Gastrocnemius medialis (tissue), 4 donors: ENCODE measurements at regions not wholly inside any gene's neighbourhood (a gene's known extent, or its start where the extent isn't known, plus 50 kb on each side); places are given as distances from the start of the nearest gene placed in this dataset.
"Not testable (repeated sequence)": the region's sequence is repeated elsewhere in the genome, so short reads cannot be mapped to it uniquely, and the experiment has no call there.

ENCODE experiments used
- ATAC-seq, 2 donors: fragments of 150-250 bp; one replicate each; pipeline ENCODE4 v1.9.1; 2016
- DNase-seq, 2 donors: peaks; one replicate each; pipeline ENCODE4 v3.0.0-alpha.2; 2019
- H3K27ac ChIP-seq, 4 donors: fragments of 200-600 bp; sonication (generic); 1 replicate in 1 of 4; 2 replicates in 3 of 4; pipeline ENCODE4 v1.5.1; 2016 to 2018; ENCODE audit warnings: mild to moderate bottlenecking in 2 of 4, moderate library complexity in 1 of 4
- H3K27me3 ChIP-seq, 3 donors: fragments of 200-600 bp; sonication (generic) in 2 of 3; 1 replicate in 1 of 3; 2 replicates in 2 of 3; pipeline versions ENCODE4 v1.5.1 to v1.6.0; 2016 to 2019; ENCODE audit warnings: mild to moderate bottlenecking in 1 of 3, moderate library complexity in 1 of 3
- H3K36me3 ChIP-seq, 2 donors: fragments of 200-600 bp; sonication (generic) in 1 of 2; one replicate each; pipeline ENCODE4 v1.5.1; 2017 to 2018
- H3K4me1 ChIP-seq, 2 donors: fragments of 200-600 bp; sonication (generic) in 1 of 2; one replicate each; pipeline ENCODE4 v1.5.1; 2016 to 2017; ENCODE audit warnings: mild to moderate bottlenecking in 2 of 2
- H3K4me3 ChIP-seq, 4 donors: fragments of 200-600 bp; sonication (generic) in 3 of 4; 1 replicate in 1 of 4; 2 replicates in 3 of 4; pipeline ENCODE4 v1.5.1; 2016 to 2019; ENCODE audit warnings: mild to moderate bottlenecking in 2 of 4
- H3K9me3 ChIP-seq, 3 donors: fragments of 200-600 bp; sonication (generic) in 2 of 3; 1 replicate in 1 of 3; 2 replicates in 2 of 3; pipeline ENCODE4 v1.5.1; 2016 to 2019
- POLR2A ChIP-seq, 2 donors: fragments of 450-650 bp; IDR thresholded peaks; one replicate each; pipeline ENCODE4 v1.6.1; 2017; ENCODE audit warnings: antibody characterized with exemption in 2 of 2, mild to moderate bottlenecking in 2 of 2, moderate library complexity in 2 of 2
- in situ Hi-C, 4 donors: fragments of 200-750 bp; cut with MboI; loops; one replicate each; pipeline versions ENCODE4 v1.15.0 to v1.8.0; 2017; ENCODE audit warnings: low sequenced_read_pairs in 4 of 4
- intact Hi-C: fragments of 100-400 bp; cut with DNase I; formaldehyde crosslinking; loops from one replicate; pipeline ENCODE4 v1.15.1; 2023; ENCODE audit warnings: low total_unique reads
- TF ChIP-seq, protein P1 (sequence below), 5 experiments: fragments of 450-650 bp in 3 of 5; fragments of 200-600 bp in 2 of 5; sonication (generic) in 2 of 5; IDR thresholded peaks in 4 of 5; conservative IDR thresholded peaks in 1 of 5; 1 replicate in 4 of 5; 2 replicates in 1 of 5; pipeline ENCODE4 v1.5.1; 2016 to 2019; ENCODE audit warnings: antibody characterized with exemption in 5 of 5, mild to moderate bottlenecking in 3 of 5, moderate library complexity in 3 of 5

DNA sequence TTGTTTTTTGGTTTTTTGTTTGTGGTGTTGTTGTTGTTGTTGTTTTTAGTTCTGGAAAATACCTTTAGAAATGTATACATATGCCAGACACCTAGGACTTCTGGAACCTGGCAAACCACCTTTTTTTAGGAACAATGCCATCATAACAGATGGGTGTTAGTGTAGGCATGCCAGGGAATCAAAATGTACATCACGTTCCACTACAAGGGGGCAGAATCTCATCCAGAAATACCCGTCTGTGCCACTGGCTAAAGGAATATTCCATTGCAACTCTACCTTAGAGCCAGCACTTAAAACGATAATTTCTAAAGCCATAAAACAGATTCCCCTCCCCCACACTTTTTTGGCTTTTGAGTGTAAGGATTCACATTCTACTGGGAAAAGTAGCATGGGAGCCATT, 239.8 kb downstream of the ETV1 start:
- in situ Hi-C loops: loop anchor here in 2 of 4 donors (10.0 to 25.0 kb wide), 2 partner anchors 462 to 465 kb away; no protein-coding TSS in a partner anchor

DNA sequence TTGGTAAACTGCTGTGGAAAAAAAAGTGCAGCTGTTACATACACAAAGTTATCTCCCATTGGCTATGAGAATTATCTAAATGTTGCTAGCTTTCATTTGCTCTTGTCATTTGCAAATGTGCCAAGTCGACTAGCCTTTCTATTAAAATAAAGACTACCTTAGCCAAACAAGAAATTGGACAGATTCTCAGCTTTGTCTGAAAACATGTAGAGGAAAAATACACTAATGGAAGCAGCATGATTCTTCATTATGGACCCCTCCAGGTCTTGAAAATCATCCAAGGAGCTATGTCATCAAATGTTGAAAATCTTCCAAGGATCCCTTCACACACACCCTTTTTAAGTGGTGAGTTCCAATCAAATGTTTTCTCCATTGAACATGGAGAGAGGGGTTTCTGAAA, 237.7 kb downstream of the ETV1 start:
- H3K36me3 ChIP-seq: no peaks in the 10 kb centered on the region
- no peak overlapping the region for H3K4me3 ChIP-seq
- ATAC-seq (no peak), DNase-seq (no peak)
- TF ChIP-seq, protein P1, sequence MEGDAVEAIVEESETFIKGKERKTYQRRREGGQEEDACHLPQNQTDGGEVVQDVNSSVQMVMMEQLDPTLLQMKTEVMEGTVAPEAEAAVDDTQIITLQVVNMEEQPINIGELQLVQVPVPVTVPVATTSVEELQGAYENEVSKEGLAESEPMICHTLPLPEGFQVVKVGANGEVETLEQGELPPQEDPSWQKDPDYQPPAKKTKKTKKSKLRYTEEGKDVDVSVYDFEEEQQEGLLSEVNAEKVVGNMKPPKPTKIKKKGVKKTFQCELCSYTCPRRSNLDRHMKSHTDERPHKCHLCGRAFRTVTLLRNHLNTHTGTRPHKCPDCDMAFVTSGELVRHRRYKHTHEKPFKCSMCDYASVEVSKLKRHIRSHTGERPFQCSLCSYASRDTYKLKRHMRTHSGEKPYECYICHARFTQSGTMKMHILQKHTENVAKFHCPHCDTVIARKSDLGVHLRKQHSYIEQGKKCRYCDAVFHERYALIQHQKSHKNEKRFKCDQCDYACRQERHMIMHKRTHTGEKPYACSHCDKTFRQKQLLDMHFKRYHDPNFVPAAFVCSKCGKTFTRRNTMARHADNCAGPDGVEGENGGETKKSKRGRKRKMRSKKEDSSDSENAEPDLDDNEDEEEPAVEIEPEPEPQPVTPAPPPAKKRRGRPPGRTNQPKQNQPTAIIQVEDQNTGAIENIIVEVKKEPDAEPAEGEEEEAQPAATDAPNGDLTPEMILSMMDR (IDR thresholded peaks at IDR 0.05 in 4 of 5, conservative IDR thresholded peaks at IDR 0.05 in 1 of 5): no peak
- TF ChIP-seq POLR2A (IDR thresholded peaks at IDR 0.05): no peak
- no peaks in the 10 kb centered on the region for H3K27me3 ChIP-seq
- in situ Hi-C loops: no loop called here
- intact Hi-C loops: no loop called here
- H3K27ac ChIP-seq: no peak overlapping the region
- H3K4me1 ChIP-seq: no peaks in the 10 kb centered on the region
- H3K9me3 ChIP-seq: no peaks in the 10 kb centered on the region

More for the DNA sequence above, 239.8 kb downstream of the ETV1 start:
- Histone ChIP-seq H3K4me3 (no peak overlapping the region), H3K27ac (no peak overlapping the region), H3K36me3 (no peaks in the 10 kb centered on the region), H3K27me3 (no peaks in the 10 kb centered on the region), H3K9me3 (no peaks in the 10 kb centered on the region), H3K4me1 (no peaks in the 10 kb centered on the region)
- TF ChIP-seq, protein P1 (IDR thresholded peaks at IDR 0.05 in 4 of 5, conservative IDR thresholded peaks at IDR 0.05 in 1 of 5): no peak
- TF ChIP-seq POLR2A (IDR thresholded peaks at IDR 0.05): no peak
- no peak for ATAC-seq
- intact Hi-C loops: no loop called here
- DNase-seq: no peak

DNA sequence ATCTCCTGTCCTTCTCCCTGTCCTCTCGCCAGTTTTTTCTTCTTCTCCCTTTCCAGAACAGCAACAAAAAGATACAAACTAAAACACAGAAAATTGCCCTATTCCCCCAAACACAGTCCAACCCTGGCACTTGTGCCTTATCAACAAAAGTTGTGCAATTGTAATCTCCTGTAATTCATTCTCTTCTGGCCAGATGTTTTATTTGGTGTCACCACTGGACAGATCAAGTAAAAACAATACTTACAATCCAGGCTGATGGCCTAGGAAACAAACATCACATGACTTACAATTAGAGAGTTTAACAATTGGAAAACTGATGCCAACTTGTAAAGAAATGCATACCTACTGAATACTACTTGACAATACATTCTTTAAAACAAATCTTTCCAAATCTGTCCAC, 231.6 kb downstream of the ETV1 start:
- Histone ChIP-seq H3K27me3 (no peaks in the 10 kb centered on the region), H3K9me3 (no peaks in the 10 kb centered on the region), H3K27ac (no peak overlapping the region), H3K4me1 (no peaks in the 10 kb centered on the region), H3K4me3 (no peak overlapping the region), H3K36me3 (no peaks in the 10 kb centered on the region)
- ATAC-seq (no peak), DNase-seq (no peak)
- intact Hi-C loops (no loop called here), in situ Hi-C loops (no loop called here)
- no peak for TF ChIP-seq POLR2A (IDR thresholded peaks at IDR 0.05)
- TF ChIP-seq, protein P1 (IDR thresholded peaks at IDR 0.05 in 4 of 5, conservative IDR thresholded peaks at IDR 0.05 in 1 of 5): no peak

DNA sequence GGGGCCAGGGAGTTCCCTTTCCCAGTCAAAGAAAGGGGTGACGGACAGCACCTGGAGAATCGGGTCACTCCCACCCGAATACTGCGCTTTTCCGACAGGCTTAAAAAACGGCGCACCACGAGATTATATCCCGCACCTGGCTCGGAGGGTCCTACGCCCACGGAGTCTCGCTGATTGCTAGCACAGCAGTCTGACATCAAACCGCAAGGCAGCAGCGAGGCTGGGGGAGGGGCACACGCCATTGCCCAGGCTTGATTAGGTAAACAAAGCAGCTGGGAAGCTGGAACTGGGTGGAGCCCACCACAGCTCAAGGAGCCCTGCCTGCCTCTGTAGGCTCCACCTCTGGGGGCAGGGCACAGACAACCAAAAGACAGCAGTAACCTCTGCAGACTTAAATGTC, 223.6 kb downstream of the ETV1 start:
- H3K27ac ChIP-seq, H3K9me3 ChIP-seq, H3K36me3 ChIP-seq, H3K4me3 ChIP-seq, in situ Hi-C loops, ATAC-seq, H3K4me1 ChIP-seq, intact Hi-C loops, H3K27me3 ChIP-seq, DNase-seq: not testable (repeated sequence)

DNA sequence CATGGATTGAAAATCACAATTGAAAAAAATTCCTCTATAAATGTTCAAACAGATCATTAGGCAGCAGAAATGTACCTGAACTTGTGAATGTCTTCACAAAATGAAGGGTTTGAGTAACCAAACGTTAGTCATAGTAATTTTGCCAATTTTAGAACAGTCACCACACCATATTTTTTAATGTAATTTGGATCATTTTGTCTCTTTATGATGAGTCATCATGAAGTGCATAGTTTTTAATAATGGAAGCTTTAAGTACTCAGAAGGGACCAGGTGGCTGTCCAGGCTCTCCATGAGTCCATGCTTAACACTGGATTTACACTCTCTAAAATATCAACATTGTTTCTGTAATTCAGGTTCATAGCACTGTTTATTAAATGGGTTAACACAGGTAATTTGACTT, 219.2 kb downstream of the ETV1 start:
- intact Hi-C loops: no loop called here

More for the DNA sequence above, 219.2 kb downstream of the ETV1 start:
- H3K27me3 ChIP-seq: no peaks in the 10 kb centered on the region
- no peak overlapping the region for H3K4me3 ChIP-seq
- no peak overlapping the region for H3K27ac ChIP-seq
- H3K36me3 ChIP-seq: no peaks in the 10 kb centered on the region
- TF ChIP-seq, protein P1 (IDR thresholded peaks at IDR 0.05 in 4 of 5, conservative IDR thresholded peaks at IDR 0.05 in 1 of 5): no peak
- TF ChIP-seq POLR2A (IDR thresholded peaks at IDR 0.05): no peak
- H3K9me3 ChIP-seq: no peaks in the 10 kb centered on the region
- DNase-seq (no peak), ATAC-seq (no peak)
- H3K4me1 ChIP-seq: no peaks in the 10 kb centered on the region
- in situ Hi-C loops: no loop called here
